Spleen (tissue), 11 donors: ENCODE measurements at regions not wholly inside any gene's neighbourhood (a gene's known extent, or its start where the extent isn't known, plus 50 kb on each side); places are given as distances from the start of the nearest gene placed in this dataset.

Experiments used
- DNase-seq: peaks from one replicate; pipeline ENCODE4 v3.0.0-alpha.2; 2020
- H3K27ac ChIP-seq, 8 donors: fragments of 200-600 bp; sonication (generic) in 7 of 8; 1 replicate in 4 of 8; 2 replicates in 4 of 8; pipeline versions ENCODE4 v1.5.0 to v1.8.0; 2016 to 2021; ENCODE audit warnings: inconsistent platforms in 4 of 8, mild to moderate bottlenecking in 4 of 8, moderate library complexity in 1 of 8
- H3K27me3 ChIP-seq, 7 donors: fragments of 200-600 bp; sonication (generic) in 6 of 7; replicated peaks in 1 of 7; 1 replicate in 4 of 7; 2 replicates in 3 of 7; pipeline versions ENCODE4 v1.5.0 to v1.8.0; 2016 to 2021; ENCODE audit warnings: inconsistent platforms in 3 of 7, mild to moderate bottlenecking in 1 of 7
- H3K36me3 ChIP-seq, 6 donors: fragments of 200-600 bp; sonication (generic) in 5 of 6; 1 replicate in 4 of 6; 2 replicates in 2 of 6; pipeline versions ENCODE4 v1.5.0 to v1.8.0; 2016 to 2021; ENCODE audit warnings: inconsistent platforms in 2 of 6
- H3K4me1 ChIP-seq, 6 donors: fragments of 200-600 bp; sonication (generic) in 5 of 6; 1 replicate in 3 of 6; 2 replicates in 3 of 6; pipeline versions ENCODE4 v1.5.0 to v1.8.0; 2016 to 2021; ENCODE audit warnings: inconsistent platforms in 3 of 6
- H3K4me3 ChIP-seq, 8 donors: fragments of 200-600 bp; sonication (generic) in 7 of 8; 1 replicate in 4 of 8; 2 replicates in 4 of 8; pipeline versions ENCODE4 v1.5.0 to v1.8.0; 2016 to 2021; ENCODE audit warnings: inconsistent platforms in 4 of 8, mild to moderate bottlenecking in 4 of 8, moderate library complexity in 2 of 8
- H3K9me3 ChIP-seq, 8 donors: fragments of 200-600 bp; sonication (generic) in 7 of 8; 1 replicate in 4 of 8; 2 replicates in 4 of 8; pipeline versions ENCODE4 v1.5.0 to v1.8.0; 2016 to 2021; ENCODE audit warnings: inconsistent platforms in 4 of 8
- CTCF ChIP-seq, 11 experiments: fragments of 200-600 bp in 7 of 11; fragments of 450-650 bp in 4 of 11; sonication (generic) in 4 of 11; IDR thresholded peaks in 8 of 11; conservative IDR thresholded peaks in 3 of 11; 1 replicate in 7 of 11; 2 replicates in 4 of 11; pipeline versions ENCODE4 v1.4.0 to v1.8.0; 2016 to 2021; ENCODE audit warnings: antibody characterized with exemption in 11 of 11, inconsistent platforms in 4 of 11, mild to moderate bottlenecking in 1 of 11
- POLR2A ChIP-seq, 3 donors: fragments of 450-650 bp; IDR thresholded peaks; one replicate each; pipeline ENCODE4 v1.5.1; 2017; ENCODE audit warnings: antibody characterized with exemption in 3 of 3, mild to moderate bottlenecking in 1 of 3
- POLR2AphosphoS5 ChIP-seq, 3 donors: sonication (generic); formaldehyde crosslinking; IDR thresholded peaks; one replicate each; pipeline ENCODE4 v1.5.1; 2017; ENCODE audit warnings: antibody characterized with exemption in 3 of 3
- WGBS, 5 donors: extraction: QIAGEN DNeasy Blood & Tissue Kit in 3 of 5; methylation state at CpG; one replicate each; pipeline versions ENCODE4 v1.1.5 to v1.1.7; 2013 to 2018; 5-methylcytosine and 5-hydroxymethylcytosine counted together
- intact Hi-C: fragments of 100-400 bp; cut with DNase I; formaldehyde crosslinking; loops from one replicate; pipeline ENCODE4 v1.15.0; 2023; ENCODE audit warnings: low total_unique reads
- donor health status: healthy with polysubstance abuse.
- donor health status: DM: no; HTN: no; CAD: no; lungs with moderate emphysema.
- donor health status: DM: no; HTN: no; CAD: no.
- donor health status: Bipolar disorder and iron deficiency.
- donor health status: healthy.
- donor health status: DM: no; HTN: no; CAD: no.
- donor health status: DM: yes; HTN: yes; CAD: no.

GRCh38 chr15:61687651-61688050, 372.6 kb downstream of the VPS13C start:
- no peak overlapping the region for H3K4me3 ChIP-seq
- H3K27ac ChIP-seq = no peak overlapping the region
- no peaks in the 10 kb centered on the region for H3K36me3 ChIP-seq
- no peaks in the 10 kb centered on the region for H3K4me1 ChIP-seq
- no peak for DNase-seq
- no peak for TF ChIP-seq POLR2AphosphoS5 (IDR thresholded peaks at IDR 0.05)
- TF ChIP-seq CTCF (IDR thresholded peaks at IDR 0.05 in 8 of 11, conservative IDR thresholded peaks at IDR 0.05 in 3 of 11) = no peak
- TF ChIP-seq POLR2A (IDR thresholded peaks at IDR 0.05) = no peak
- H3K9me3 ChIP-seq = no peaks in the 10 kb centered on the region
- intact Hi-C loops = no loop called here
- H3K27me3 ChIP-seq = peaks cover 0 to 8% (median 0%) of the 10 kb centered on the region in 7 donors

- WGBS, 5 donors = 59 to 71% (median 62%) methylated on average over 6 of the region's 6 CpGs
Observed at GRCh38 chr15:61687124-61687523, 373.1 kb downstream of the VPS13C start.

GRCh38 chr15:61685971-61686370, 374.3 kb downstream of the VPS13C start:
- Histone ChIP-seq H3K36me3 (no peaks in the 10 kb centered on the region), H3K4me1 (no peaks in the 10 kb centered on the region), H3K27ac (no peak overlapping the region), H3K27me3 (peaks cover 0 to 5% (median 0%) of the 10 kb centered on the region in 7 donors), H3K4me3 (no peak overlapping the region), H3K9me3 (no peaks in the 10 kb centered on the region)
- 80 to 88% (median 82%) methylated on average over 2 of the region's 2 CpGs for WGBS, 5 donors
- DNase-seq = no peak
- TF ChIP-seq CTCF (IDR thresholded peaks at IDR 0.05 in 8 of 11, conservative IDR thresholded peaks at IDR 0.05 in 3 of 11) (no peak), POLR2A (IDR thresholded peaks at IDR 0.05) (no peak), POLR2AphosphoS5 (IDR thresholded peaks at IDR 0.05) (no peak)
- intact Hi-C loops = no loop called here

More at GRCh38 chr15:61687124-61687523, 373.1 kb downstream of the VPS13C start:
- Histone ChIP-seq H3K4me1 (no peaks in the 10 kb centered on the region), H3K4me3 (no peak overlapping the region), H3K27ac (no peak overlapping the region), H3K36me3 (no peaks in the 10 kb centered on the region), H3K27me3 (peaks cover 0 to 8% (median 0%) of the 10 kb centered on the region in 7 donors), H3K9me3 (no peaks in the 10 kb centered on the region)
- DNase-seq = no peak
- intact Hi-C loops = no loop called here
- TF ChIP-seq POLR2A (IDR thresholded peaks at IDR 0.05) (no peak), CTCF (IDR thresholded peaks at IDR 0.05 in 8 of 11, conservative IDR thresholded peaks at IDR 0.05 in 3 of 11) (no peak), POLR2AphosphoS5 (IDR thresholded peaks at IDR 0.05) (no peak)

GRCh38 chr15:61685534-61685933, 374.7 kb downstream of the VPS13C start:
- H3K4me1 ChIP-seq = no peaks in the 10 kb centered on the region
- intact Hi-C loops = no loop called here
- no peak for DNase-seq
- 65 to 80% (median 73%) methylated on average over 4 of the region's 4 CpGs for WGBS, 5 donors
- no peak overlapping the region for H3K27ac ChIP-seq
- H3K9me3 ChIP-seq = no peaks in the 10 kb centered on the region
- peaks cover 0 to 6% (median 0%) of the 10 kb centered on the region in 7 donors for H3K27me3 ChIP-seq
- H3K36me3 ChIP-seq = no peaks in the 10 kb centered on the region
- TF ChIP-seq POLR2A (IDR thresholded peaks at IDR 0.05) (no peak), POLR2AphosphoS5 (IDR thresholded peaks at IDR 0.05) (no peak), CTCF (IDR thresholded peaks at IDR 0.05 in 8 of 11, conservative IDR thresholded peaks at IDR 0.05 in 3 of 11) (no peak)
- H3K4me3 ChIP-seq = no peak overlapping the region
